A673 (cell line): ENCODE measurements at regions not wholly inside any gene's neighbourhood (a gene's known extent, or its start where the extent isn't known, plus 50 kb on each side); places are given as distances from the start of the nearest gene placed in this dataset.

Experiments
- BruUV-seq: library from RNA; stranded (reverse); fragments of 400-500 nt; replicated peaks from 2 replicates; lab custom pipeline; 2021; lab: Mats Ljungman, UMichigan
- CTCF ChIA-PET: fragments of 300-600 bp; sonication (Branson Sonifier 250); formaldehyde crosslinking; loops from one replicate; lab custom pipeline; 2022; ENCODE audit warnings: antibody characterized with exemption; lab: Charles Lee
- POLR2A ChIA-PET: fragments of 300-600 bp; sonication (Branson Sonifier 250); formaldehyde crosslinking; loops from one replicate; lab custom pipeline; 2022; ENCODE audit warnings: antibody characterized with exemption; ENCODE audit not compliant: low non-redundant PET; lab: Charles Lee
- DNase-seq: peaks from one replicate; pipeline ENCODE4 v3.0.0-alpha.2; 2015; ENCODE audit warnings: low spot score
- H3K27ac ChIP-seq: fragments of 200-600 bp; sonication (generic); 2 replicates; pipeline ENCODE4 v1.5.1; 2016; ENCODE audit warnings: mixed run types, low read depth, mild to moderate bottlenecking, mixed read lengths, antibody characterized with exemption, low read length; ENCODE audit not compliant: poor library complexity, severe bottlenecking
- H3K27me3 ChIP-seq: fragments of 200-600 bp; sonication (generic); replicated peaks from 2 replicates; pipeline ENCODE4 v1.6.1; 2017; ENCODE audit warnings: mixed run types, low read depth, mild to moderate bottlenecking, mixed read lengths, antibody characterized with exemption, low read length; ENCODE audit not compliant: insufficient read depth, poor library complexity
- H3K36me3 ChIP-seq: fragments of 200-600 bp; sonication (generic); 2 replicates; pipeline ENCODE4 v1.6.1; 2016; ENCODE audit warnings: mixed run types, mild to moderate bottlenecking, mixed read lengths, antibody characterized with exemption, low read length; ENCODE audit not compliant: insufficient read depth, poor library complexity, severe bottlenecking
- H3K4me1 ChIP-seq: fragments of 200-600 bp; sonication (generic); 2 replicates; pipeline ENCODE4 v1.6.1; 2017; ENCODE audit warnings: mixed run types, mild to moderate bottlenecking, mixed read lengths, antibody characterized with exemption, low read length; ENCODE audit not compliant: insufficient read depth, poor library complexity, severe bottlenecking
- H3K4me3 ChIP-seq: fragments of 200-600 bp; sonication (generic); 2 replicates; pipeline ENCODE4 v1.5.1; 2016; ENCODE audit warnings: low read depth, mixed run types, mild to moderate bottlenecking, mixed read lengths, low read length; ENCODE audit not compliant: poor library complexity, severe bottlenecking
- H3K9me3 ChIP-seq: fragments of 200-600 bp; sonication (generic); 2 replicates; pipeline ENCODE4 v1.6.1; 2016; ENCODE audit warnings: mixed run types, low read depth, mild to moderate bottlenecking, mixed read lengths, antibody characterized with exemption, low read length; ENCODE audit not compliant: poor library complexity, severe bottlenecking
- EZH2 ChIP-seq: fragments of 200-600 bp; sonication (generic); IDR thresholded peaks from 2 replicates; pipeline ENCODE4 v1.6.1; 2017; ENCODE audit warnings: borderline replicate concordance, low read depth, mild to moderate bottlenecking, mixed read lengths, antibody characterized with exemption, low read length; ENCODE audit not compliant: poor library complexity, severe bottlenecking
- intact Hi-C: fragments of 100-400 bp; cut with micrococcal nuclease; formaldehyde crosslinking; loops from one replicate; pipeline ENCODE4 v1.10.0; 2022; ENCODE audit not compliant: unreplicated experiment
- TF ChIP-seq, protein P1 (sequence below): fragments of 300-800, 200-600 bp; sonication (generic); conservative IDR thresholded peaks from 2 replicates; pipeline ENCODE4 v1.5.1; 2017; ENCODE audit warnings: low read depth, mild to moderate bottlenecking, antibody characterized with exemption, low read length, moderate library complexity, mixed read lengths

- no TSS peak for BruUV-seq
- intact Hi-C loops = no loop called here
- Histone ChIP-seq H3K36me3 (no peaks in the 10 kb centered on the region), H3K27ac (no peak overlapping the region), H3K27me3 (no peaks in the 10 kb centered on the region), H3K4me1 (no peaks in the 10 kb centered on the region), H3K4me3 (no peak overlapping the region), H3K9me3 (no peaks in the 10 kb centered on the region)
- no peak for DNase-seq
- POLR2A ChIA-PET = no interaction called here
- TF ChIP-seq, protein P1, sequence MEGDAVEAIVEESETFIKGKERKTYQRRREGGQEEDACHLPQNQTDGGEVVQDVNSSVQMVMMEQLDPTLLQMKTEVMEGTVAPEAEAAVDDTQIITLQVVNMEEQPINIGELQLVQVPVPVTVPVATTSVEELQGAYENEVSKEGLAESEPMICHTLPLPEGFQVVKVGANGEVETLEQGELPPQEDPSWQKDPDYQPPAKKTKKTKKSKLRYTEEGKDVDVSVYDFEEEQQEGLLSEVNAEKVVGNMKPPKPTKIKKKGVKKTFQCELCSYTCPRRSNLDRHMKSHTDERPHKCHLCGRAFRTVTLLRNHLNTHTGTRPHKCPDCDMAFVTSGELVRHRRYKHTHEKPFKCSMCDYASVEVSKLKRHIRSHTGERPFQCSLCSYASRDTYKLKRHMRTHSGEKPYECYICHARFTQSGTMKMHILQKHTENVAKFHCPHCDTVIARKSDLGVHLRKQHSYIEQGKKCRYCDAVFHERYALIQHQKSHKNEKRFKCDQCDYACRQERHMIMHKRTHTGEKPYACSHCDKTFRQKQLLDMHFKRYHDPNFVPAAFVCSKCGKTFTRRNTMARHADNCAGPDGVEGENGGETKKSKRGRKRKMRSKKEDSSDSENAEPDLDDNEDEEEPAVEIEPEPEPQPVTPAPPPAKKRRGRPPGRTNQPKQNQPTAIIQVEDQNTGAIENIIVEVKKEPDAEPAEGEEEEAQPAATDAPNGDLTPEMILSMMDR = no peak
- no peak for TF ChIP-seq EZH2
- CTCF ChIA-PET = no interaction called here
These were observed 102.2 kb downstream of the APTX start for GRCh38 chr9:32899181-32899580.

DNA sequence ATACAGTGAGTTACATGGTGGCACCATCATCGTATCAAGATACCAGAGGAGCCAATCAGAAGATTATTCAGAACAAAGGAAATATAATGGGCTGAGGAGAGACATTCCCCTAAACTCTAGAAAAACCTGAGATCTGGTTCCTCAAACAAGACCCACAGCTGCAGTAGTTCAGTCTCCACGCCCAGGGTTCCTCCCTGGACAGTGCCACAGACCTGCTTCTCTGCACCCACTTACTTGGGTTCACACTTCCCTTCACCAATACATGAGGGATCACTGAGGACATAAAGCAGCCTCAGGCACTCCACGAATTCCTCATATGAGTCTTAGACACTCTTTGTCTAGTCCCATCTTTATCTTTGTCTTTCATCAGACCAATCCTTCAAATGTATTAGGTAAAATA, 101.7 kb downstream of the APTX start:
- Histone ChIP-seq H3K27ac (no peak overlapping the region), H3K9me3 (no peaks in the 10 kb centered on the region), H3K27me3 (no peaks in the 10 kb centered on the region), H3K36me3 (no peaks in the 10 kb centered on the region), H3K4me1 (no peaks in the 10 kb centered on the region), H3K4me3 (no peak overlapping the region)
- intact Hi-C loops = loop anchor here (5.0 kb wide), 1 partner anchor 307 kb away; no protein-coding TSS in a partner anchor
- BruUV-seq = no TSS peak
- DNase-seq = no peak
- CTCF ChIA-PET = no interaction called here
- POLR2A ChIA-PET = no interaction called here
- no peak for TF ChIP-seq EZH2
- TF ChIP-seq, protein P1 = no peak

- Histone ChIP-seq H3K4me1 (no peaks in the 10 kb centered on the region), H3K9me3 (no peaks in the 10 kb centered on the region), H3K4me3 (no peak overlapping the region), H3K27me3 (no peaks in the 10 kb centered on the region), H3K36me3 (no peaks in the 10 kb centered on the region), H3K27ac (no peak overlapping the region)
- no TSS peak for BruUV-seq
- no peak for TF ChIP-seq EZH2
- TF ChIP-seq, protein P1 = no peak
- POLR2A ChIA-PET = no interaction called here
- CTCF ChIA-PET = no interaction called here
- intact Hi-C loops = no loop called here
- no peak for DNase-seq
These were observed 95.2 kb downstream of the APTX start for GRCh38 chr9:32906213-32906612.
